Panc1 (cell line): ENCODE measurements at regions not wholly inside any gene's neighbourhood (a gene's known extent, or its start where the extent isn't known, plus 50 kb on each side); places are given as distances from the start of the nearest gene placed in this dataset.
A peak's percentile ranks its signal among the peaks of the same experiment; 100 is the strongest.
"Not testable (repeated sequence)": the region's sequence is repeated elsewhere in the genome, so short reads cannot be mapped to it uniquely, and the experiment has no call there.

Source experiments
- ATAC-seq: fragments of 200-7000 bp; cut with Tn5 transposase; 2 replicates; pipeline ENCODE4 v1.9.1; 2020; ENCODE audit warnings: mild to moderate bottlenecking, moderate library complexity
- BruUV-seq: library from RNA; stranded (reverse); fragments of 400-500 nt; replicated peaks from 2 replicates; lab custom pipeline; 2021; lab: Mats Ljungman, UMichigan
- CTCF ChIA-PET: fragments of 300-600 bp; sonication (Branson Sonifier 250); formaldehyde crosslinking; loops from one replicate; lab custom pipeline; 2022; ENCODE audit warnings: antibody characterized with exemption; lab: Charles Lee
- POLR2A ChIA-PET: fragments of 300-600 bp; sonication (Branson Sonifier 250); formaldehyde crosslinking; loops from one replicate; lab custom pipeline; 2022; ENCODE audit warnings: antibody characterized with exemption; lab: Charles Lee
- DNase-seq: peaks from one replicate; pipeline ENCODE4 v3.0.0-alpha.2; 2010; ENCODE audit warnings: low read depth, low spot score
- H3K27ac ChIP-seq: 2 replicates; pipeline ENCODE4 v1.5.1; 2011; ENCODE audit warnings: mild to moderate bottlenecking, low read length, inconsistent platforms
- H3K27me3 ChIP-seq: fragments of 200-500 bp; sonication (Bioruptor generic); 2 replicates; pipeline ENCODE4 v1.6.0; 2014; ENCODE audit warnings: low read length, inconsistent platforms; ENCODE audit not compliant: control insufficient read depth, insufficient read depth
- H3K36me3 ChIP-seq: fragments of 200-500 bp; sonication (Bioruptor generic); 2 replicates; pipeline ENCODE4 v1.5.1; 2014; ENCODE audit warnings: inconsistent platforms, mild to moderate bottlenecking, low read length, moderate library complexity; ENCODE audit not compliant: control insufficient read depth, insufficient read depth
- H3K4me1 ChIP-seq: 2 replicates; pipeline ENCODE4 v1.5.1; 2011; ENCODE audit warnings: inconsistent platforms, mild to moderate bottlenecking, low read length, moderate library complexity; ENCODE audit not compliant: control insufficient read depth, insufficient read depth
- H3K4me3 ChIP-seq, 2 experiments: 2 replicates each; pipeline ENCODE4 v1.5.1; 2011 to 2012; ENCODE audit warnings: low read depth in 2 of 2, low read length in 2 of 2, mild to moderate bottlenecking in 2 of 2, inconsistent platforms in 1 of 2, moderate library complexity in 1 of 2
- H3K9me3 ChIP-seq: fragments of 200-500 bp; sonication (Bioruptor generic); 2 replicates; pipeline ENCODE4 v1.5.1; 2014; ENCODE audit warnings: low read depth, mild to moderate bottlenecking, inconsistent platforms, low read length, moderate library complexity; ENCODE audit not compliant: control insufficient read depth, insufficient read depth
- CTCF ChIP-seq: fragments of 450-650 bp; IDR thresholded peaks from 2 replicates; pipeline ENCODE4 v1.5.1; 2017; ENCODE audit warnings: mild to moderate bottlenecking
- POLR2AphosphoS5 ChIP-seq: IDR thresholded peaks from 2 replicates; pipeline ENCODE4 v1.6.1; 2012; ENCODE audit warnings: mild to moderate bottlenecking, low read depth, low read length, moderate library complexity
- SIN3A ChIP-seq: IDR thresholded peaks from 2 replicates; pipeline ENCODE4 v1.6.1; 2012; ENCODE audit warnings: low read depth, mild to moderate bottlenecking, low read length, moderate library complexity, borderline replicate concordance; ENCODE audit not compliant: insufficient read depth
- TCF7L2 ChIP-seq: IDR thresholded peaks from 2 replicates; pipeline ENCODE4 v1.6.1; 2011; ENCODE audit warnings: mild to moderate bottlenecking, low read depth, low read length, inconsistent platforms
- in situ Hi-C: cut with HindIII; loops from 2 replicates; pipeline ENCODE4 v1.10.0; 2016; ENCODE audit warnings: low sequenced_read_pairs, low pct_unique_long_range_greater_than_20kb
- intact Hi-C: fragments of 100-400 bp; cut with micrococcal nuclease; formaldehyde crosslinking; loops from one replicate; pipeline ENCODE4 v1.10.0; 2022; ENCODE audit not compliant: unreplicated experiment
- TF ChIP-seq, protein P1 (sequence below), 2 experiments: IDR thresholded peaks; 2 replicates each; pipeline ENCODE4 v1.6.1; 2011 to 2012; ENCODE audit warnings: low read depth in 2 of 2, control low read depth in 1 of 2, low read length in 1 of 2, mild to moderate bottlenecking in 1 of 2, moderate library complexity in 1 of 2; ENCODE audit not compliant: insufficient read depth in 1 of 2

DNA sequence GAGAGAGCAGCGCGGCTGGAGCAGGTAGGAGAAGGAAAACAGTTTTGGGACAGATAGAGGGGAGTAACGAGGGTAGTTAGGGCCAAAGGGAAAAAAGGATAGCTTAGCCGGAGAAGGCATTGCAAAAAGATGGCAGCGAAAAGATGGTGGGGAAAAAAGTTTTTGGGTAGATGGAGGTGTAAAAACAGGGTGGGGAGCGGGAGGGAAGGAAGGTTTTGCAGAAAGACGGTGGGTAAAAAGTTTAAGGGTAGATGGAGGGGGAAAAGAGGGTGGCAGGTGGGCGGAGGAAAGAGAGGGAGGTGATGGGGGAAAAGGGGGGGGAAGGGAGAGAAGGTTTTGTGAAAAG, 174.2 kb downstream of the USP22 start:
- POLR2A ChIA-PET, H3K27me3 ChIP-seq, CTCF ChIA-PET, H3K4me1 ChIP-seq, in situ Hi-C loops, DNase-seq, intact Hi-C loops, ATAC-seq, H3K36me3 ChIP-seq, H3K27ac ChIP-seq, H3K9me3 ChIP-seq, BruUV-seq: not testable (repeated sequence)
- peak overlapping the region in 1 of 2 experiments; percentile 22; a peak in 1 of 4 replicates for H3K4me3 ChIP-seq

DNA sequence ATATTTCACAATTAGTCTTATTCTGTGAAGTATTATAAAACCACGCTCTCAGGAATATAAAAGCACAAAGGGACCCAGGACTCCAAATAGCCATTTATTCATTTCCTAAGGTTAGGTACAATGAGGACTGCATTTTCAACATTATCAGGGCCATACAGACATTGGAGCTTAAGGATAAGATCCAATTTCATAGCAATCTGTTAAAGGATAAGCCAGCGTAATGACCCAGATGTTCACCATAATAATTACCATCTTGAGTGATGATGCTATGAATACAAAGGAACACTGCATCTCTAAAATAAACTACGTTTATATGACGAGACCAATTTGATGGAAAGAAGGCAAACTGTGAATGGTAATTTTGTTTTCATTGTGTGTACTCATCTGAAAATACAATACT, 169.6 kb downstream of the USP22 start:
- CTCF ChIA-PET, H3K27ac ChIP-seq, H3K9me3 ChIP-seq, H3K4me3 ChIP-seq, ATAC-seq, POLR2A ChIA-PET, BruUV-seq, H3K36me3 ChIP-seq, intact Hi-C loops, H3K4me1 ChIP-seq, in situ Hi-C loops, DNase-seq, H3K27me3 ChIP-seq: not testable (repeated sequence)

DNA sequence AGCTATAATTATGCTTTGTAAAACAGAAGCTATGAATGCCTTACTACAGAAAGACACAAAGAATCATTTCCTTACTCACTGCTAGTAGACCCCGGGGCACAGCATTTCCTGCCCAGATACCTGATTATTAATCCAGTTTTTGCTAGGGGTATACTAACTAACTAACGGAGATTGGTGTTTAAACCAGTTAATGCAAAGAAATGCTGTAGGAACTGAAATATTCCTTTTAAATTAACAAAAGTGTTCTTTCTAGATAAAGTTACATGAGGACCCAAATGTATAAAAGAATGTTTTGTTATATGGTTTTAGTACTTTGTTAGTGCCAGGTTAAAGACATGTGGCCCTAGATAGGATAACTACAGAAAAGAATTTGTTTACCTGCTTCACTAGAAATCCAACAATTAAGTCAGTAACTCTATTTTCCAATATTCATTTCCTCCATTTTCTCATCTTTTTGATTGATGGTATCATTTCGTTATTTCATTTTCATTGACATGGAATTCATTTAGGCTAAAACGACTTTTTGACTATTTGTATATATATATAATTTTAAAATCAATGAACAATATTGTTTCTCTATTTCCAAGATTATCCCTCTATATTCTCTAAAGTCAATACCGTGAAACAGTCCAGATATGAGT, 169.0 kb downstream of the USP22 start:
- H3K27ac ChIP-seq, DNase-seq, in situ Hi-C loops, BruUV-seq, POLR2A ChIA-PET, H3K36me3 ChIP-seq, H3K4me1 ChIP-seq, H3K27me3 ChIP-seq, ATAC-seq, H3K9me3 ChIP-seq, CTCF ChIA-PET, H3K4me3 ChIP-seq, intact Hi-C loops: not testable (repeated sequence)

GRCh38 chr17:20877384-20877783, 165.4 kb downstream of the USP22 start:
- H3K9me3 ChIP-seq, H3K4me1 ChIP-seq, H3K4me3 ChIP-seq, H3K27ac ChIP-seq, CTCF ChIA-PET, POLR2A ChIA-PET, BruUV-seq, in situ Hi-C loops, ATAC-seq, intact Hi-C loops, H3K36me3 ChIP-seq, H3K27me3 ChIP-seq, DNase-seq: not testable (repeated sequence)

DNA sequence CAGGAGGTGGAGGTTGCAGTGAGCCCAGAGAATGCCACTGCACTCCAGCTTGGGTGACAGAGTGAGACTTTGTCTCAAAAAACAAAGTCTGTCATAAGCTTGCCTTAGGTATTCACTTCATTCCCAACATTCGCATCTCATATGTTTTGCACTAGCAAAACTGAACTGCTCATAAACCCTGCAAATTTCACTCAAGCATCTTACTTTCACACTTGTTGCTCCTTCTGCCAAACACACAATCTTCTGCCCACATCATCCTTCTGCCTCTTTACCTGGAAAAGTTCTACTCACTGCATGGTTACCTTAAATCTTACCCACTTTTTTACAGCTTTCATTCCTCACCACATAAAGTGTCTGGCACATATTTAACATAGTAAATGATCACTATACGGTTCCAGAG, 152.5 kb downstream of the USP22 start:
- H3K27ac ChIP-seq: no peak overlapping the region
- H3K27me3 ChIP-seq: no peaks in the 10 kb centered on the region
- no peak overlapping the region for H3K4me3 ChIP-seq
- no peaks in the 10 kb centered on the region for H3K9me3 ChIP-seq
- ATAC-seq: no peak
- no peaks in the 10 kb centered on the region for H3K4me1 ChIP-seq
- no peaks in the 10 kb centered on the region for H3K36me3 ChIP-seq
- intact Hi-C loops (no loop called here), in situ Hi-C loops (no loop called here)
- no peak for DNase-seq
- ChIA-PET CTCF (no interaction called here), POLR2A (interaction anchor here (0.6 kb wide), 1 partner anchor 11 kb away, joined by 3 read pairs; no protein-coding TSS in a partner anchor)
- TF ChIP-seq CTCF (no peak), TCF7L2 (no peak), POLR2AphosphoS5 (no peak), SIN3A (no peak)
- TF ChIP-seq, protein P1, sequence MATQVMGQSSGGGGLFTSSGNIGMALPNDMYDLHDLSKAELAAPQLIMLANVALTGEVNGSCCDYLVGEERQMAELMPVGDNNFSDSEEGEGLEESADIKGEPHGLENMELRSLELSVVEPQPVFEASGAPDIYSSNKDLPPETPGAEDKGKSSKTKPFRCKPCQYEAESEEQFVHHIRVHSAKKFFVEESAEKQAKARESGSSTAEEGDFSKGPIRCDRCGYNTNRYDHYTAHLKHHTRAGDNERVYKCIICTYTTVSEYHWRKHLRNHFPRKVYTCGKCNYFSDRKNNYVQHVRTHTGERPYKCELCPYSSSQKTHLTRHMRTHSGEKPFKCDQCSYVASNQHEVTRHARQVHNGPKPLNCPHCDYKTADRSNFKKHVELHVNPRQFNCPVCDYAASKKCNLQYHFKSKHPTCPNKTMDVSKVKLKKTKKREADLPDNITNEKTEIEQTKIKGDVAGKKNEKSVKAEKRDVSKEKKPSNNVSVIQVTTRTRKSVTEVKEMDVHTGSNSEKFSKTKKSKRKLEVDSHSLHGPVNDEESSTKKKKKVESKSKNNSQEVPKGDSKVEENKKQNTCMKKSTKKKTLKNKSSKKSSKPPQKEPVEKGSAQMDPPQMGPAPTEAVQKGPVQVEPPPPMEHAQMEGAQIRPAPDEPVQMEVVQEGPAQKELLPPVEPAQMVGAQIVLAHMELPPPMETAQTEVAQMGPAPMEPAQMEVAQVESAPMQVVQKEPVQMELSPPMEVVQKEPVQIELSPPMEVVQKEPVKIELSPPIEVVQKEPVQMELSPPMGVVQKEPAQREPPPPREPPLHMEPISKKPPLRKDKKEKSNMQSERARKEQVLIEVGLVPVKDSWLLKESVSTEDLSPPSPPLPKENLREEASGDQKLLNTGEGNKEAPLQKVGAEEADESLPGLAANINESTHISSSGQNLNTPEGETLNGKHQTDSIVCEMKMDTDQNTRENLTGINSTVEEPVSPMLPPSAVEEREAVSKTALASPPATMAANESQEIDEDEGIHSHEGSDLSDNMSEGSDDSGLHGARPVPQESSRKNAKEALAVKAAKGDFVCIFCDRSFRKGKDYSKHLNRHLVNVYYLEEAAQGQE (IDR thresholded peaks at IDR 0.05; ENCODE audit: insufficient read depth in 1 of 2, low read depth in 2 of 2, low read length in 1 of 2): no peak
- no TSS peak for BruUV-seq
